NCI-H2107 (cell line): ENCODE measurements at regions not wholly inside any gene's neighbourhood (a gene's known extent, or its start where the extent isn't known, plus 50 kb on each side); places are given as distances from the start of the nearest gene placed in this dataset.
A peak's percentile ranks its signal among the peaks of the same experiment; 100 is the strongest.

ENCODE experiments used
- DNase-seq: peaks from one replicate; lab custom pipeline; 2025; lab: John Stamatoyannopoulos, UW

- DNase-seq = no peak
Observed at GRCh38 chr6:21426841-21427490, 166.6 kb upstream of the SOX4 start.

- no peak for DNase-seq
Observed at GRCh38 chr6:21429291-21429690, 164.3 kb upstream of the SOX4 start.

- no peak for DNase-seq
Observed at GRCh38 chr6:21431526-21431925, 162.0 kb upstream of the SOX4 start.

GRCh38 chr6:21436625-21437024 lies 156.9 kb upstream of the SOX4 start:
- no peak for DNase-seq

- DNase-seq = peak; percentile 40
Observed at GRCh38 chr6:21437581-21437980, 156.0 kb upstream of the SOX4 start.

GRCh38 chr6:21438237-21438985 lies 155.1 kb upstream of the SOX4 start:
- DNase-seq = no peak

- DNase-seq = no peak
Observed at GRCh38 chr6:21438986-21439352, 154.6 kb upstream of the SOX4 start.

GRCh38 chr6:21441386-21441785 lies 152.2 kb upstream of the SOX4 start:
- DNase-seq = no peak

GRCh38 chr6:21442874-21443273 lies 150.7 kb upstream of the SOX4 start:
- no peak for DNase-seq

GRCh38 chr6:21444711-21445260 lies 148.8 kb upstream of the SOX4 start:
- DNase-seq = no peak

- DNase-seq = no peak
Observed at GRCh38 chr6:21447987-21448386, 145.6 kb upstream of the SOX4 start.

GRCh38 chr6:21448485-21449109 lies 145.0 kb upstream of the SOX4 start:
- no peak for DNase-seq

GRCh38 chr6:21450149-21450548 lies 143.4 kb upstream of the SOX4 start:
- DNase-seq = no peak

GRCh38 chr6:21450628-21451027 lies 142.9 kb upstream of the SOX4 start:
- no peak for DNase-seq

- no peak for DNase-seq
Observed at GRCh38 chr6:21451546-21452013, 142.0 kb upstream of the SOX4 start.

GRCh38 chr6:21454262-21454661 lies 139.3 kb upstream of the SOX4 start:
- DNase-seq = no peak

GRCh38 chr6:21455071-21455470 lies 138.5 kb upstream of the SOX4 start:
- DNase-seq = no peak

- no peak for DNase-seq
Observed at GRCh38 chr6:21457647-21458046, 135.9 kb upstream of the SOX4 start.

- no peak for DNase-seq
Observed at GRCh38 chr6:21459641-21460040, 133.9 kb upstream of the SOX4 start.

- no peak for DNase-seq
Observed at GRCh38 chr6:21461844-21462518, 131.6 kb upstream of the SOX4 start.

GRCh38 chr6:21462519-21462852 lies 131.1 kb upstream of the SOX4 start:
- no peak for DNase-seq

GRCh38 chr6:21467091-21467490 lies 126.5 kb upstream of the SOX4 start:
- DNase-seq = no peak

GRCh38 chr6:21468461-21468860 lies 125.1 kb upstream of the SOX4 start:
- no peak for DNase-seq
